NCI-H2029 (cell line): ENCODE measurements at regions not wholly inside any gene's neighbourhood (a gene's known extent, or its start where the extent isn't known, plus 50 kb on each side); places are given as distances from the start of the nearest gene placed in this dataset.
"Not testable (repeated sequence)": the region's sequence is repeated elsewhere in the genome, so short reads cannot be mapped to it uniquely, and the experiment has no call there.

ENCODE experiments used
- DNase-seq: peaks from one replicate; lab custom pipeline; 2025; lab: John Stamatoyannopoulos, UW

- DNase-seq: no peak
Measured at GRCh38 chr22:27253108-27253902, 548.3 kb downstream of the MN1 start.

- DNase-seq: not testable (repeated sequence)
Measured at GRCh38 chr22:27254063-27254462, 547.5 kb downstream of the MN1 start.

- no peak for DNase-seq
Measured at GRCh38 chr22:27255580-27255979, 546.0 kb downstream of the MN1 start.

- no peak for DNase-seq
Measured at GRCh38 chr22:27257987-27258386, 543.6 kb downstream of the MN1 start.

- DNase-seq: no peak
Measured at GRCh38 chr22:27258616-27259172, 542.9 kb downstream of the MN1 start.

- no peak for DNase-seq
Measured at GRCh38 chr22:27259433-27259832, 542.1 kb downstream of the MN1 start.

GRCh38 chr22:27260087-27260698 is 541.4 kb downstream of the MN1 start:
- DNase-seq: no peak

GRCh38 chr22:27262361-27262760 is 539.2 kb downstream of the MN1 start:
- no peak for DNase-seq

GRCh38 chr22:27264184-27264583 is 537.4 kb downstream of the MN1 start:
- no peak for DNase-seq

- no peak for DNase-seq
Measured at GRCh38 chr22:27267145-27267544, 534.4 kb downstream of the MN1 start.

GRCh38 chr22:27269751-27270543 is 531.6 kb downstream of the MN1 start:
- DNase-seq: no peak

- DNase-seq: no peak
Measured at GRCh38 chr22:27270818-27271510, 530.6 kb downstream of the MN1 start.

- no peak for DNase-seq
Measured at GRCh38 chr22:27273436-27273835, 528.1 kb downstream of the MN1 start.

GRCh38 chr22:27273853-27274252 is 527.7 kb downstream of the MN1 start:
- DNase-seq: no peak

- no peak for DNase-seq
Measured at GRCh38 chr22:27274770-27275449, 526.6 kb downstream of the MN1 start.

GRCh38 chr22:27278946-27279345 is 522.6 kb downstream of the MN1 start:
- DNase-seq: no peak

- DNase-seq: no peak
Measured at GRCh38 chr22:27283240-27283639, 518.3 kb downstream of the MN1 start.

- DNase-seq: no peak
Measured at GRCh38 chr22:27283714-27284113, 517.8 kb downstream of the MN1 start.

- no peak for DNase-seq
Measured at GRCh38 chr22:27284324-27284723, 517.2 kb downstream of the MN1 start.

- DNase-seq: no peak
Measured at GRCh38 chr22:27286711-27287110, 514.8 kb downstream of the MN1 start.

- no peak for DNase-seq
Measured at GRCh38 chr22:27292542-27293299, 508.8 kb downstream of the MN1 start.
